MM.1S (cell line): ENCODE measurements at regions not wholly inside any gene's neighbourhood (a gene's known extent, or its start where the extent isn't known, plus 50 kb on each side); places are given as distances from the start of the nearest gene placed in this dataset.

Experiments
- DNase-seq: peaks from one replicate; pipeline ENCODE4 v3.0.0-alpha.2; 2015
- H2AFZ ChIP-seq: fragments of 300-600 bp; sonication (generic); 2 replicates; pipeline ENCODE4 v1.6.0; 2016; ENCODE audit warnings: antibody characterized with exemption, low read length
- H3F3A ChIP-seq: fragments of 300-600 bp; sonication (generic); 2 replicates; pipeline ENCODE4 v1.6.1; 2016; ENCODE audit warnings: mild to moderate bottlenecking, antibody characterized with exemption, low read length, moderate library complexity, mixed read lengths; ENCODE audit not compliant: insufficient read depth
- H3K27ac ChIP-seq: fragments of 300-600 bp; sonication (generic); 2 replicates; pipeline ENCODE4 v1.5.1; 2016; ENCODE audit warnings: mild to moderate bottlenecking, low read length
- H3K27me3 ChIP-seq: fragments of 300-600 bp; sonication (generic); replicated peaks from 2 replicates; pipeline ENCODE4 v1.6.0; 2016; ENCODE audit warnings: low read length; ENCODE audit not compliant: insufficient read depth
- H3K36me3 ChIP-seq: fragments of 300-600 bp; sonication (generic); replicated peaks from 2 replicates; pipeline ENCODE4 v1.6.1; 2016; ENCODE audit warnings: mild to moderate bottlenecking, low read length, mixed read lengths; ENCODE audit not compliant: insufficient read depth
- H3K4me1 ChIP-seq: fragments of 300-600 bp; sonication (generic); 2 replicates; pipeline ENCODE4 v1.6.1; 2016; ENCODE audit warnings: low read length, mixed read lengths
- H3K4me2 ChIP-seq: fragments of 300-600 bp; sonication (generic); 2 replicates; pipeline ENCODE4 v1.6.0; 2016; ENCODE audit warnings: low read depth, low read length
- H3K4me3 ChIP-seq: fragments of 300-600 bp; sonication (generic); 2 replicates; pipeline ENCODE4 v1.5.1; 2016; ENCODE audit warnings: low read length, mixed read lengths
- H3K79me2 ChIP-seq: fragments of 300-600 bp; sonication (generic); 2 replicates; pipeline ENCODE4 v1.6.1; 2016; ENCODE audit warnings: mixed run types, low read length, mixed read lengths
- H3K9ac ChIP-seq: fragments of 300-600 bp; sonication (generic); 2 replicates; pipeline ENCODE4 v1.6.1; 2016; ENCODE audit warnings: low read length, mixed read lengths
- H3K9me2 ChIP-seq: fragments of 300-600 bp; sonication (generic); replicated peaks from 2 replicates; pipeline ENCODE4 v1.6.1; 2016; ENCODE audit warnings: mild to moderate bottlenecking, low read length, mixed read lengths; ENCODE audit not compliant: insufficient read depth
- H3K9me3 ChIP-seq: fragments of 300-600 bp; sonication (generic); replicated peaks from 2 replicates; pipeline ENCODE4 v1.6.1; 2016; ENCODE audit warnings: mild to moderate bottlenecking, low read length, mixed read lengths; ENCODE audit not compliant: insufficient read depth
- H4K20me1 ChIP-seq: fragments of 300-600 bp; sonication (generic); 2 replicates; pipeline ENCODE4 v1.6.1; 2016; ENCODE audit warnings: mild to moderate bottlenecking, low read length, moderate library complexity, mixed read lengths; ENCODE audit not compliant: insufficient read depth
- EZH2 ChIP-seq: fragments of 300-600 bp; sonication (generic); optimal IDR thresholded peaks from 2 replicates; pipeline ENCODE3; 2017; ENCODE audit warnings: low read depth, mild to moderate bottlenecking, antibody characterized with exemption, low read length, mixed read lengths
- EZH2phosphoT487 ChIP-seq: fragments of 300-600 bp; sonication (generic); IDR thresholded peaks from 2 replicates; pipeline ENCODE4 v1.6.1; 2018; ENCODE audit warnings: antibody characterized with exemption, low read length
- TF ChIP-seq, protein P1 (sequence below): fragments of 300-600 bp; sonication (generic); IDR thresholded peaks from 2 replicates; pipeline ENCODE4 v1.5.1; 2016; ENCODE audit warnings: antibody characterized with exemption, low read length, mixed read lengths

DNA sequence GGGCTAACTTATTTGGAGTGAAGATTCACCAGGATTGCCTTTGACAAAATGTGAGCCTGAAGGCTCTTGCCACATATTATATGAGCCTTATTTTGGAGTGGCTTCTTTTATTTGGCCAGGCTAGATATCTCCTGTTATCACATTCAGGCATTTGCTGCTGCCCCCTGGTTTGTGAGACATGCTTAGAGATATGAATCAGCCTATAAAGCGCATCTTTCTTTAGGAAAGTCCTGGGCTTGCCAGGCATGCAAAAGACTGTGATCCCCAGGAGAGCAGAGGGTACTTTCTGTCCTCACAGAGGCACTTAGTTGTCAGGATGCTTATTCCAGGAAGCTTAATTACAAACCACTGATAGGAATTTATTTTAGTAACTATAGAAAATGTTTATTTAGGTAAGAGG is 333.3 kb downstream of the FAT3 start:
- Histone ChIP-seq H3K9me2 (no peaks in the 10 kb centered on the region), H3K9ac (no peak overlapping the region), H3K36me3 (no peaks in the 10 kb centered on the region), H3K79me2 (no peaks in the 10 kb centered on the region), H3K4me3 (no peak overlapping the region), H4K20me1 (no peaks in the 10 kb centered on the region), H3F3A (no peaks in the 10 kb centered on the region), H3K9me3 (no peaks in the 10 kb centered on the region), H3K27me3 (no peaks in the 10 kb centered on the region), H3K4me1 (no peaks in the 10 kb centered on the region), H3K4me2 (no peak overlapping the region), H2AFZ (no peak overlapping the region), H3K27ac (no peak overlapping the region)
- DNase-seq, result no peak
- TF ChIP-seq EZH2phosphoT487, result no peak
- no peak for TF ChIP-seq EZH2
- TF ChIP-seq, protein P1, sequence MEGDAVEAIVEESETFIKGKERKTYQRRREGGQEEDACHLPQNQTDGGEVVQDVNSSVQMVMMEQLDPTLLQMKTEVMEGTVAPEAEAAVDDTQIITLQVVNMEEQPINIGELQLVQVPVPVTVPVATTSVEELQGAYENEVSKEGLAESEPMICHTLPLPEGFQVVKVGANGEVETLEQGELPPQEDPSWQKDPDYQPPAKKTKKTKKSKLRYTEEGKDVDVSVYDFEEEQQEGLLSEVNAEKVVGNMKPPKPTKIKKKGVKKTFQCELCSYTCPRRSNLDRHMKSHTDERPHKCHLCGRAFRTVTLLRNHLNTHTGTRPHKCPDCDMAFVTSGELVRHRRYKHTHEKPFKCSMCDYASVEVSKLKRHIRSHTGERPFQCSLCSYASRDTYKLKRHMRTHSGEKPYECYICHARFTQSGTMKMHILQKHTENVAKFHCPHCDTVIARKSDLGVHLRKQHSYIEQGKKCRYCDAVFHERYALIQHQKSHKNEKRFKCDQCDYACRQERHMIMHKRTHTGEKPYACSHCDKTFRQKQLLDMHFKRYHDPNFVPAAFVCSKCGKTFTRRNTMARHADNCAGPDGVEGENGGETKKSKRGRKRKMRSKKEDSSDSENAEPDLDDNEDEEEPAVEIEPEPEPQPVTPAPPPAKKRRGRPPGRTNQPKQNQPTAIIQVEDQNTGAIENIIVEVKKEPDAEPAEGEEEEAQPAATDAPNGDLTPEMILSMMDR, result no peak

DNA sequence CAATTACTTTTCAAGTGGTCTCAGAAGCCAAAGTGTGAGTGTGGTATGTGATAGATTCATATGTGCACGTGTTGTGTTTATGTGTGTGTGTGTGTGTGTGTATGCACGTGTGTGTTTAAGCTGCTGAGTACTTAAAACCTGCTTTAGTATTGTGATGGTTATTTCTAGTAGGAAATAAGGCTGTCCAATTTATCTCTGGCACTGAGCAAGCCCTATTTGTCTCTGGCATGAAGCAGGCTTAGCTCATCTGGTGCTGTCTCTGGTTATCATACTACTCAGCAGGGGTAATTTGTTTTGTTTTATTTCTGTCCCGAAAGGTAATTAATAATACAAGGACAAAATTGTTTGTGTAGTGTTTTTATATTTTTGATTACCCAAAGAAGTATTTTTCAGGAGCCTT is 333.7 kb downstream of the FAT3 start:
- H3F3A ChIP-seq, result no peaks in the 10 kb centered on the region
- H3K27me3 ChIP-seq, result no peaks in the 10 kb centered on the region
- no peaks in the 10 kb centered on the region for H3K36me3 ChIP-seq
- TF ChIP-seq EZH2phosphoT487 (no peak), EZH2 (no peak)
- TF ChIP-seq, protein P1, result no peak
- no peaks in the 10 kb centered on the region for H3K79me2 ChIP-seq
- no peak overlapping the region for H2AFZ ChIP-seq
- no peak overlapping the region for H3K27ac ChIP-seq
- no peaks in the 10 kb centered on the region for H4K20me1 ChIP-seq
- H3K9me3 ChIP-seq, result no peaks in the 10 kb centered on the region
- H3K9me2 ChIP-seq, result no peaks in the 10 kb centered on the region
- no peak overlapping the region for H3K4me3 ChIP-seq
- no peaks in the 10 kb centered on the region for H3K4me1 ChIP-seq
- H3K4me2 ChIP-seq, result no peak overlapping the region
- no peak overlapping the region for H3K9ac ChIP-seq
- DNase-seq, result no peak

DNA sequence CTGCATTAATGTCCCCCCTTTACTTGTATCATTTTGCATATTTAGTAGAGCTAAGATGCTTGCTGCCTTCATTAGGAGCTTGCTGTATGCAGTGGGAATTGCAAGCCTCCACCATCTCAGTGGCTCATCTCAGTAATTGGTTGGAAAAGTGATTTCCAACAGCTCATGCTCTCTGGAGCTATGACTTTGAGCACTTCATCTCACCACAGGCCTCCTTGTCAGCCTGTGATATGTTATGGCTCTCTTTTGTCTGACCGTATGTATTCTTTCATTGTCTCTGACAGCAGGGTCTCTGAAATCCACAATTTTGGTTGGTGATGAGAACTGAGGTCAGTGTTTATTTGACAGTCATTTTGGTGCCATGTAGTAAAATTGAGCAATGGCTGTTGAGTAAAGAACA is 345.1 kb downstream of the FAT3 start:
- Histone ChIP-seq H3F3A (no peaks in the 10 kb centered on the region), H3K9ac (no peak overlapping the region), H3K36me3 (no peaks in the 10 kb centered on the region), H3K4me2 (no peak overlapping the region), H3K9me3 (no peaks in the 10 kb centered on the region), H3K9me2 (no peaks in the 10 kb centered on the region), H3K4me1 (no peaks in the 10 kb centered on the region), H3K4me3 (no peak overlapping the region), H4K20me1 (no peaks in the 10 kb centered on the region), H2AFZ (no peak overlapping the region), H3K27ac (no peak overlapping the region), H3K79me2 (no peaks in the 10 kb centered on the region), H3K27me3 (no peaks in the 10 kb centered on the region)
- DNase-seq, result no peak
- TF ChIP-seq EZH2 (no peak), EZH2phosphoT487 (no peak)
- TF ChIP-seq, protein P1, result no peak
